HG02981 (cell line): ENCODE measurements at regions not wholly inside any gene's neighbourhood (a gene's known extent, or its start where the extent isn't known, plus 50 kb on each side); places are given as distances from the start of the nearest gene placed in this dataset.
"Not testable (repeated sequence)": the region's sequence is repeated elsewhere in the genome, so short reads cannot be mapped to it uniquely, and the experiment has no call there.

ENCODE experiments used
- ATAC-seq: cut with Tn5 transposase; IDR thresholded peaks from one replicate; pipeline ENCODE4 v1.9.1; 2021; ENCODE audit warnings: mild to moderate bottlenecking, moderate library complexity; ENCODE audit not compliant: unreplicated experiment

- ATAC-seq: no peak
Observed at GRCh38 chr4:126993351-126993750, 639.4 kb upstream of the INTU start.

- ATAC-seq: no peak
Observed at GRCh38 chr4:126995235-126995634, 637.5 kb upstream of the INTU start.

GRCh38 chr4:127000110-127000509 is 632.6 kb upstream of the INTU start:
- no peak for ATAC-seq

- ATAC-seq: no peak
Observed at GRCh38 chr4:127000846-127001245, 631.9 kb upstream of the INTU start.

GRCh38 chr4:127001933-127002332 is 630.8 kb upstream of the INTU start:
- ATAC-seq: no peak

GRCh38 chr4:127006446-127006877 is 626.3 kb upstream of the INTU start:
- no peak for ATAC-seq

- no peak for ATAC-seq
Observed at GRCh38 chr4:127007305-127007704, 625.5 kb upstream of the INTU start.

- no peak for ATAC-seq
Observed at GRCh38 chr4:127012549-127012948, 620.2 kb upstream of the INTU start.

GRCh38 chr4:127015667-127016117 is 617.1 kb upstream of the INTU start:
- ATAC-seq: no peak

- no peak for ATAC-seq
Observed at GRCh38 chr4:127018381-127018780, 614.4 kb upstream of the INTU start.

- not testable (repeated sequence) for ATAC-seq
Observed at GRCh38 chr4:127020831-127021230, 611.9 kb upstream of the INTU start.

GRCh38 chr4:127036296-127036695 is 596.5 kb upstream of the INTU start:
- ATAC-seq: no peak

GRCh38 chr4:127045861-127046260 is 586.9 kb upstream of the INTU start:
- ATAC-seq: no peak

GRCh38 chr4:127047930-127048329 is 584.8 kb upstream of the INTU start:
- ATAC-seq: no peak

GRCh38 chr4:127048376-127049044 is 584.2 kb upstream of the INTU start:
- ATAC-seq: no peak

- ATAC-seq: no peak
Observed at GRCh38 chr4:127049526-127049925, 583.2 kb upstream of the INTU start.

- ATAC-seq: no peak
Observed at GRCh38 chr4:127052742-127053141, 580.0 kb upstream of the INTU start.

- no peak for ATAC-seq
Observed at GRCh38 chr4:127055357-127055756, 577.4 kb upstream of the INTU start.

GRCh38 chr4:127069675-127070074 is 563.1 kb upstream of the INTU start:
- no peak for ATAC-seq

- ATAC-seq: no peak
Observed at GRCh38 chr4:127071443-127071842, 561.3 kb upstream of the INTU start.

- ATAC-seq: no peak
Observed at GRCh38 chr4:127080141-127080540, 552.6 kb upstream of the INTU start.

GRCh38 chr4:127081041-127081440 is 551.7 kb upstream of the INTU start:
- ATAC-seq: no peak

- no peak for ATAC-seq
Observed at GRCh38 chr4:127082986-127083385, 549.8 kb upstream of the INTU start.
